GM18508 (cell line): ENCODE measurements at regions not wholly inside any gene's neighbourhood (a gene's known extent, or its start where the extent isn't known, plus 50 kb on each side); places are given as distances from the start of the nearest gene placed in this dataset.

Source experiments
- ATAC-seq: cut with Tn5 transposase; IDR thresholded peaks from one replicate; pipeline ENCODE4 v1.9.1; 2021; ENCODE audit warnings: moderate number of reproducible peaks; ENCODE audit not compliant: insufficient read depth, unreplicated experiment

DNA sequence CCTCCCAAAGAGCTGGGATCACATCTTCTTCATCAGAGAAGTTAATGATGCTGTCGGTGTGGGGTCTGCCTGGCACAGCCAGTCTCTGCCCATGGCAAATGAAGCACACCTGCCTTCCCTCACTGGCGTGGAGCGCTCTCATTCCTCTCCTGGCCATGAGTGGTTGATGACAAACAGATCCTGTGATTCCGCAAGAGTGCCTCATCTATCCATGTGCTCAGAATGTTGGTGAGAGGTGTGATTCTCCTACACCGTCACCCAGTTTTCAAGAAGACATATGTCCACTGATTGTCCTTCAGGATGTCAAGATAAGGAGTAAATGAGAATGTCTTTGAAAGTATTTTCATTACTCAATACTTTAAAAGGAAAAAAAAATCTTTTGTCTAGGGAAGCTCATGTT lies 97.5 kb upstream of the GGTLC1 start:
- no peak for ATAC-seq

DNA sequence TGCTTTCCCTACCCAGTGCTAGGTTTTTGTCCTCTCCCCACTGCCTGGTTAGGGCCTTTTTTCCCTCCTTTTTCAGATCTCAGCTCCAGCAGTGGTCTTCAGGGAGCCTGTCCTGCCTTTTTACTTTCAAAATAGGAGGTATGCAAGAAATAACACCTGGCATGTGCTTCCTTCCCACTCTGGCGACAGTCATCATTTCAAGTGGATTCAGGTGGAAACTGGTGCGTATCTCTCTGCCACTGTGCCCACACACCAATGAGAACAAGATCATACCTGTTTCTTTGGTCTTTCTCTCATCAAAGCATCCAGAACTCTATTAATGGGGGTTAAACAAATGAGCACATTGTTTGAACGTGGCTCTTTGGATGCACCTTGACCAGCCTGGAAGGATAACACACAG lies 95.7 kb upstream of the GGTLC1 start:
- ATAC-seq, result no peak

GRCh38 chr20:24081077-24081476 lies 92.5 kb upstream of the GGTLC1 start:
- ATAC-seq, result no peak

- no peak for ATAC-seq
Observed at GRCh38 chr20:24079661-24080412, 91.3 kb upstream of the GGTLC1 start.

- no peak for ATAC-seq
Observed at GRCh38 chr20:24077145-24077544, 88.6 kb upstream of the GGTLC1 start.

- ATAC-seq, result no peak
Observed at GRCh38 chr20:24070679-24071078, 82.1 kb upstream of the GGTLC1 start.

DNA sequence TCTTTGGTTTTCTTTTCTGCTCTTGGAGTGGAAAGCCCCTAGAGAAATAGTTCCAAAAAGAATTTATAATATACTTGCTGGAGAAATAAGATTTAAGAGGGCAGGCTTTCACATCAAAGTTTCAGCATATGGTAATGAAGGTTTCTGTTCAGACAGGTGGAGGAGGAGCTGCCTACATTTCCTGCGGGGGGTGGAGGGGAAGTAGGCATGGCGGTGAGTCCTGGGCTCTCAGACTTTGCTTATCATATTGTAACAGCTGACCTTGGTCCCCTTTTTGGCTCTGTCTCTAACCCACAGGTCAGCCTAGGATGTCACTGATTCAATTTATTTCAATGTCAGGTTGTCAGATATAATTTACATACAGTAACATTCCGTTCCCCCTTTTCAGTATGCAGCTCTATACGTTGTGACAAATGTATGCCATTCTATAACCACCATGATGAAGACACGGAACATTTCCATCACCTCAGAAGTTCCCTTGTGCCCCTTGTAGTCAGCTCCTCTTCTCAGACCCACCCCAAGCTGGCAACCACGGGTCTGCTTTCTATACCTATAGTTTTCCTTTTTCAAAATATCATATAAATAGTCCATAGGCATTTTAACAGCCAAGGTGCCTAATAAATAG lies 77.6 kb upstream of the GGTLC1 start:
- ATAC-seq, result no peak

DNA sequence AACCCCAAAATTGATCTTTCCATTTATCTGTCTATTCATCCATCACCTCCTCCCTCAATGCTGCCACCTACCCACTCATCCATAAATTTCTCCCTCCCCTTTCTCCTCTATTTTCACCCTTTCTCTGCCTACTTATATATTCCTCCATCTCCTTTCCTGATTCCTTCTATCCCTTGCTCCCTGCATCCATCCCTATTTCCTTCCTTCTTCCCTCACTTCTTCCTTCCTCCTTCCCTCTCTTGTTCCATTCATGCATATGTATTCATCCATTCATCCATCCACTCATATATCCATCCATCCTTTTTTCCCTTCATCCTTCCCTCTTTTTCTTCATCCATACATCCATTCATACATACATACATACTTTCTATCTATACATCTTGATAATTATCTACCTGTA lies 76.3 kb upstream of the GGTLC1 start:
- no peak for ATAC-seq

- no peak for ATAC-seq
Observed at GRCh38 chr20:24064092-24064491, 75.5 kb upstream of the GGTLC1 start.

GRCh38 chr20:24063100-24063499 lies 74.5 kb upstream of the GGTLC1 start:
- ATAC-seq, result no peak

- ATAC-seq, result no peak
Observed at GRCh38 chr20:24060851-24061590, 72.4 kb upstream of the GGTLC1 start.

DNA sequence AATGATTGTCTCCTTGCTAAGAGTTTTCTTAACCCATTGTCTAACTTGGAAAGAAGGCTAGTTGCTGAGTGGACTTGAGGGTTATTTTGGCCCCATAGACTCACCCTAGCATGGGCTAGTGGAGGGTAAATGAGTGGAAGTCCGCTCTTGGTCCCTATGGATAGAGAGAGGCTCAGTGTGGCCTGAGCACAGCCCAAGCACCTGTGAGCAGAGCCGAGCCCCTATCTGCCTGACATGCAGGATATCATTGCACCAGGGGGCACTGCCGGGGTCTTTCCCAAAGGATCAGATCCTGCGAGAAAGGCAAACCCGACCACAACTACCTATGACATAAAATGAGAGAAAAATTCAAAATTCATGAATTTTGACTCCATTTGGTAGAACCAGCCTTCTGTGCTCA lies 70.6 kb upstream of the GGTLC1 start:
- ATAC-seq, result no peak

DNA sequence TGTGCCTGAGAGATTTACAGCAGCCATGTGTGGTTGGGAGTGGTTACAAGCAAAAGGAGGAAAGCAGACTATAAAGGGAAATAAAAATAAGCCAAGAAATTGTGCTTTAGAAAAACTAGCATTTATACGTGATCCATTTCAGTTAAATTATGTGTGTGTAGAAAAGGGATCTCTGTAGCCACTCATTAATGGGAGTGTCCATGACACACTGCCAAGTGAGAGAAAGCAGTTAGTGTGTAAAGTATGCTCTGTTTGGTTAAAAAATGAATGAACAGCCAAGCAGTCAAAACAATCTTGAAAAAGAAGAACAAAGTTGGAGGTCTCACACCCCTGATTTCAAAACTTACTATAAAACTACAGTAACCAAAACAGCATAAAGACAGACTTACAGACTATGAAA lies 67.9 kb upstream of the GGTLC1 start:
- ATAC-seq, result no peak

- ATAC-seq, result no peak
Observed at GRCh38 chr20:24052599-24053275, 64.2 kb upstream of the GGTLC1 start.

DNA sequence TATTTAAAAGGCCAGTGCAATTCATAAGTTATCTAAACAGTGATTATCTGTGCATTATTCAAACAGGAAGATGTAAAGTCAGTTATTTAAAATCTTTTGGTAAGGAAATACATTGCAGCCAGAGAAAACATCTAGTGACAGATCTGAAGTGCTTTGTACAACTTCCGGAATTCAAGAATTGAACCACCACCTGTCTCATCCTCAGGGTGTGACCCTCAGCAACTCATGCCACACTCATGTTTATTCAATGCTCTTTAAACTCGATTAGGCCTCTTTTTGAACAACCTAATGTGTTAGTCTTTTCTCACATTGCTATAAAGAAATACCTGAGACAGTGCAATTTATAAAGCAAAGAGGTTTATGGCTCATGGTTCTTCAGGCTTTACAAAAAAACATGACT lies 62.6 kb upstream of the GGTLC1 start:
- ATAC-seq, result no peak

- no peak for ATAC-seq
Observed at GRCh38 chr20:24050119-24050518, 61.5 kb upstream of the GGTLC1 start.

DNA sequence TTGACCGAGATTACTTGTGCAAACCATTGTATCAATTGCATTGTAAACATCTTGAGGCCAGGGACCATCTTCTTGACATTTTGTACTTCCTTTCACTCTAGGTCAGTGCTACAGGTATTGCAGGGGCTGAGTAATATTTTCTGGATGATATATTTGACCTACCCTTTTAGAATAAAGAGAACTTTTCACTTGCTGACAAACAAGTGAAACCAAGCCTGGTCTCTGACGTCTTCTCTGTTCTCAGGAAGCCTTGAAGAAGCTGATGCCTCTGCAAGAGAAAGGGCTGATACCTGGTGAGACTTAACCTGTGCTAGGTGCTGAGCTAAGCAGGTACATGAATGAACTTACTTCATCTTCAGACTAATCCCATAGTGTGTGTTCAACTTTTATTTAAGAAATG lies 60.5 kb upstream of the GGTLC1 start:
- ATAC-seq, result no peak

GRCh38 chr20:24048024-24048611 lies 59.5 kb upstream of the GGTLC1 start:
- no peak for ATAC-seq

DNA sequence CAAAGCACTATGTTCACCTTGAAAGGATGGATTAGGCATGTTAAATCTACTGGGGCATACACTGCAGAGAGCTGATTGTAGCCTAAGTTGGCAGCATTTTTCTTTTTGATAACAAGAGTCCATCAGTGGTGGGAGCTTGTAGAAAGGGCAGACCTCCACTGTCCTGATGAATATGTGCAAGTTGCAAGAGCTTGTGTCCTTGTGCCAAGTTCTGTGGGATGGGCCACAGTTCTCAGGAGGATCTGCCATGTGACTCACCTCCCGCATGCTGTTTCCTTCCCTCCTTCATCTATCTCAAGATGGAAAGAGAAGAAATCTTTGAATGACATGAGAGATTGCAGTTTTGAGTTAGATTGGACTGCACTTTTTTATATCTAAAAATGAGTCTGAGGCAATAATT lies 58.3 kb upstream of the GGTLC1 start:
- no peak for ATAC-seq

GRCh38 chr20:24045621-24046318 lies 57.2 kb upstream of the GGTLC1 start:
- no peak for ATAC-seq
